Caco-2 (cell line): ENCODE measurements at regions not wholly inside any gene's neighbourhood (a gene's known extent, or its start where the extent isn't known, plus 50 kb on each side); places are given as distances from the start of the nearest gene placed in this dataset.

ENCODE experiments used
- BruUV-seq: library from RNA; stranded (reverse); fragments of 400-500 nt; replicated peaks from 2 replicates; lab custom pipeline; 2021; lab: Mats Ljungman, UMichigan
- CTCF ChIA-PET: fragments of 300-600 bp; sonication (Branson Sonifier 250); formaldehyde crosslinking; loops from one replicate; lab custom pipeline; 2022; ENCODE audit warnings: antibody characterized with exemption; lab: Charles Lee
- POLR2A ChIA-PET: fragments of 300-600 bp; sonication (Branson Sonifier 250); formaldehyde crosslinking; loops from one replicate; lab custom pipeline; 2022; ENCODE audit warnings: antibody characterized with exemption; lab: Charles Lee
- DNase-seq, 2 experiments: peaks; one replicate each; pipeline versions ENCODE4 v3.0.0 to v3.0.0-alpha.2; 2020 to 2022
- H3K27me3 ChIP-seq: replicated peaks from 2 replicates; pipeline ENCODE4 v1.6.0; 2011; ENCODE audit warnings: low read length; ENCODE audit not compliant: control insufficient read depth, insufficient read depth
- H3K36me3 ChIP-seq: 2 replicates; pipeline ENCODE4 v1.5.1; 2011; ENCODE audit warnings: low read length; ENCODE audit not compliant: control insufficient read depth, insufficient read depth
- H3K4me1 ChIP-seq: fragments of 250-450 bp; sonication (Bioruptor Pico); 2 replicates; pipeline ENCODE4 v1.5.1; 2020; ENCODE audit warnings: mild to moderate bottlenecking
- H3K4me3 ChIP-seq: 2 replicates; pipeline ENCODE4 v1.5.1; 2011; ENCODE audit warnings: low read depth, mild to moderate bottlenecking, control low read depth, low read length
- H3K9me3 ChIP-seq: fragments of 250-450 bp; sonication (Bioruptor Pico); 2 replicates; pipeline ENCODE4 v1.5.1; 2020; ENCODE audit warnings: mild to moderate bottlenecking, moderate library complexity
- H3K27ac Mint-ChIP-seq: one replicate; pipeline ENCODE4 v1.8.0; 2022; ENCODE audit warnings: mixed read lengths; ENCODE audit not compliant: unreplicated experiment
- H3K27me3 Mint-ChIP-seq: one replicate; pipeline ENCODE4 v1.8.0; 2022; ENCODE audit warnings: mixed read lengths; ENCODE audit not compliant: insufficient read depth, unreplicated experiment
- H3K36me3 Mint-ChIP-seq: one replicate; pipeline ENCODE4 v1.8.0; 2022; ENCODE audit warnings: mild to moderate bottlenecking, mixed read lengths; ENCODE audit not compliant: insufficient read depth, unreplicated experiment
- H3K4me1 Mint-ChIP-seq: one replicate; pipeline ENCODE4 v1.8.0; 2022; ENCODE audit warnings: low read depth, mixed read lengths; ENCODE audit not compliant: unreplicated experiment
- H3K4me3 Mint-ChIP-seq: one replicate; pipeline ENCODE4 v1.8.0; 2022; ENCODE audit warnings: mild to moderate bottlenecking, moderate library complexity, mixed read lengths; ENCODE audit not compliant: unreplicated experiment
- H3K9me3 Mint-ChIP-seq: one replicate; pipeline ENCODE4 v1.8.0; 2022; ENCODE audit warnings: mixed read lengths; ENCODE audit not compliant: unreplicated experiment
- CTCF ChIP-seq, 2 experiments: fragments of 200-600 bp in 1 of 2; IDR thresholded peaks; 1 replicate in 1 of 2; 2 replicates in 1 of 2; pipeline versions ENCODE4 v1.5.1 to v1.8.0; 2011 to 2022; ENCODE audit warnings: antibody characterized with exemption in 1 of 2, control low read depth in 1 of 2, inconsistent platforms in 1 of 2, low read depth in 1 of 2, low read length in 1 of 2, mild to moderate bottlenecking in 1 of 2, moderate library complexity in 1 of 2; ENCODE audit not compliant: insufficient read depth in 1 of 2, severe bottlenecking in 1 of 2, unreplicated experiment in 1 of 2
- intact Hi-C: fragments of 100-400 bp; cut with micrococcal nuclease; formaldehyde crosslinking; loops from one replicate; pipeline ENCODE4 v1.10.0; 2022; ENCODE audit not compliant: unreplicated experiment

DNA sequence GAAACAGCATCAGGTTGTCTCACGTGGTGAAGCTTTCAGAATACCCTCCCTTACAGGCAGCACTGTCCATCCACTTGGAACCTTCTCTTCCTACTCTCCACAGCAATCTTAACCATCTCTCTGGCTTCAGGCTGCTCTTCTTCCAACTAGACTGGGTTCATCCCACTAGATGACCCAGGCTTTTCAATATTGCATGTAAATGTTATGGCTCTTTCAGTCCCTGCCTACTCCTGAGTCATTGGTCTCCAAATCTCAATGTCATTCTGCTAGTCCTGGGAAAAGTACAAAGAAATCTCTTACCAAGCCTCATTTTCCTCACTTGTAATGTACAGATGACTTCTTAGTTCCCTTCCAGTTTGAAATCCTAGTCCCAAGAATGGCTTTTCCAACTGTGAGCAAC is 109.7 kb upstream of the CTNNB1 start:
- no TSS peak for BruUV-seq
- ChIA-PET CTCF (no interaction called here), POLR2A (interaction anchor here (0.6 kb wide), 1 partner anchor 31 kb away, joined by 3 read pairs; no protein-coding TSS in a partner anchor)
- Mint-ChIP-seq H3K4me3 (no peak overlapping the region), H3K4me1 (peaks cover under 1% of the 10 kb centered on the region), H3K36me3 (no peaks in the 10 kb centered on the region), H3K27me3 (no peaks in the 10 kb centered on the region), H3K27ac (no peak overlapping the region), H3K9me3 (no peaks in the 10 kb centered on the region)
- Histone ChIP-seq H3K9me3 (no peaks in the 10 kb centered on the region), H3K4me1 (no peaks in the 10 kb centered on the region), H3K36me3 (no peaks in the 10 kb centered on the region), H3K4me3 (no peak overlapping the region), H3K27me3 (no peaks in the 10 kb centered on the region)
- intact Hi-C loops = no loop called here
- no peak for DNase-seq
- no peak for TF ChIP-seq CTCF (IDR thresholded peaks at IDR 0.05; ENCODE audit: insufficient read depth in 1 of 2, low read depth in 1 of 2, low read length in 1 of 2, severe bottlenecking in 1 of 2, unreplicated experiment in 1 of 2)

DNA sequence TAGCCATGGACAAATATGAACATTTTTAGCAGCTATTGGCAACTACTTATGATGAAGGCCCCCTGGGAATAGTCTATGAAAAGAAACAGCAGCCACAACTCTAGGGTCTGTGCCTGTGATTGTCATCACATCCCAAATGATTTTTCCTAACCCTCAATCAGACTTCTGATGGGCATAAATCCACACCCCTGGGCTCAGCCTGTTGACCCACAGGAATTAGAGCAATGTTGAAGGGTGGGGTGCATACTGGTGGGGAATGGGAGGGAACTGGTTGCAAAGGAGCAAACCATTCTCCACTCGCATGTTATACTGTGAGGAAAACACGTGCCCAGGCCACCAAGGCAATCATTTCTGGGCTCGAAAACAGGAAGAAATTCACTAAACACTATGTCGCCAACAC is 106.5 kb upstream of the CTNNB1 start:
- Mint-ChIP-seq H3K4me1 (peaks cover 5% of the 10 kb centered on the region), H3K27ac (no peak overlapping the region), H3K27me3 (no peaks in the 10 kb centered on the region), H3K4me3 (no peak overlapping the region), H3K9me3 (no peaks in the 10 kb centered on the region), H3K36me3 (peaks cover 6% of the 10 kb centered on the region)
- Histone ChIP-seq H3K4me1 (no peaks in the 10 kb centered on the region), H3K4me3 (no peak overlapping the region), H3K27me3 (no peaks in the 10 kb centered on the region), H3K36me3 (no peaks in the 10 kb centered on the region), H3K9me3 (no peaks in the 10 kb centered on the region)
- no TSS peak for BruUV-seq
- ChIA-PET CTCF (no interaction called here), POLR2A (no interaction called here)
- intact Hi-C loops = no loop called here
- no peak for DNase-seq
- no peak for TF ChIP-seq CTCF (IDR thresholded peaks at IDR 0.05; ENCODE audit: insufficient read depth in 1 of 2, low read depth in 1 of 2, low read length in 1 of 2, severe bottlenecking in 1 of 2, unreplicated experiment in 1 of 2)

DNA sequence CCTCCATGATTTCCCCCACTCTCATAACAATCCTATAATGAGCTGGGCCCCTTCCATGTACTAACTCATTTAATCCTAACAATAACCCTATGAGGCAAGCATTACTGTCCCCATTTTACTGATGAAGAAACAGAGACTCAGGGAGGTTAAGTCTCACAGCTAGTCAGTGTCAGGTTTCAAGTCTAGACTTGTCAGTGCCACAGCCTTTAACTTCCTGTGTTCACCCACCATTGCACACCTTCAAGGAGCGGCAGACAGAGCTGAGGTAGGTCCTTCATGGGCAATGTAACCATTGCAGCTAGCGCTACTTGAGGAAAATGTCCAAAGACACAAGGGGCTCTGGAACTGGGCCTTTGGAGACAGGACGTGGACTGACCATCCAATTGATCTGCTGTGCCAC is 105.8 kb upstream of the CTNNB1 start:
- CTCF ChIA-PET = no interaction called here
- H3K27ac Mint-ChIP-seq = no peak overlapping the region
- H3K36me3 ChIP-seq = no peaks in the 10 kb centered on the region
- peaks cover 7% of the 10 kb centered on the region for H3K4me1 Mint-ChIP-seq
- H3K4me3 ChIP-seq = no peak overlapping the region
- TF ChIP-seq CTCF (IDR thresholded peaks at IDR 0.05; ENCODE audit: insufficient read depth in 1 of 2, low read depth in 1 of 2, low read length in 1 of 2, severe bottlenecking in 1 of 2, unreplicated experiment in 1 of 2) = no peak
- H3K27me3 ChIP-seq = no peaks in the 10 kb centered on the region
- H3K9me3 Mint-ChIP-seq = no peaks in the 10 kb centered on the region
- no TSS peak for BruUV-seq
- no peaks in the 10 kb centered on the region for H3K27me3 Mint-ChIP-seq
- POLR2A ChIA-PET = no interaction called here
- no peak for DNase-seq
- H3K36me3 Mint-ChIP-seq = peaks cover 6% of the 10 kb centered on the region
- no peaks in the 10 kb centered on the region for H3K4me1 ChIP-seq
- H3K4me3 Mint-ChIP-seq = no peak overlapping the region
- intact Hi-C loops = no loop called here
- no peaks in the 10 kb centered on the region for H3K9me3 ChIP-seq
